ENCODE measurements at regions not wholly inside any gene's neighbourhood (a gene's known extent, or its start where the extent isn't known, plus 50 kb on each side); places are given as distances from the start of the nearest gene placed in this dataset.

- TF ChIP-seq, protein P1, sequence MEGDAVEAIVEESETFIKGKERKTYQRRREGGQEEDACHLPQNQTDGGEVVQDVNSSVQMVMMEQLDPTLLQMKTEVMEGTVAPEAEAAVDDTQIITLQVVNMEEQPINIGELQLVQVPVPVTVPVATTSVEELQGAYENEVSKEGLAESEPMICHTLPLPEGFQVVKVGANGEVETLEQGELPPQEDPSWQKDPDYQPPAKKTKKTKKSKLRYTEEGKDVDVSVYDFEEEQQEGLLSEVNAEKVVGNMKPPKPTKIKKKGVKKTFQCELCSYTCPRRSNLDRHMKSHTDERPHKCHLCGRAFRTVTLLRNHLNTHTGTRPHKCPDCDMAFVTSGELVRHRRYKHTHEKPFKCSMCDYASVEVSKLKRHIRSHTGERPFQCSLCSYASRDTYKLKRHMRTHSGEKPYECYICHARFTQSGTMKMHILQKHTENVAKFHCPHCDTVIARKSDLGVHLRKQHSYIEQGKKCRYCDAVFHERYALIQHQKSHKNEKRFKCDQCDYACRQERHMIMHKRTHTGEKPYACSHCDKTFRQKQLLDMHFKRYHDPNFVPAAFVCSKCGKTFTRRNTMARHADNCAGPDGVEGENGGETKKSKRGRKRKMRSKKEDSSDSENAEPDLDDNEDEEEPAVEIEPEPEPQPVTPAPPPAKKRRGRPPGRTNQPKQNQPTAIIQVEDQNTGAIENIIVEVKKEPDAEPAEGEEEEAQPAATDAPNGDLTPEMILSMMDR (IDR thresholded peaks at IDR 0.05) = no peak
- TF ChIP-seq CHD4 (IDR thresholded peaks at IDR 0.05; ENCODE audit: borderline replicate concordance) = no peak
- no peak for TF ChIP-seq RFX5 (IDR thresholded peaks at IDR 0.05)
- no peak for TF ChIP-seq PHF8 (IDR thresholded peaks at IDR 0.05; ENCODE audit: borderline replicate concordance, low read depth)
Observed at GRCh38 chr16:86930663-86931373, 352.5 kb downstream of the FOXL1 start.

Data from A549 (cell line).